IPS-15b (cell line): ENCODE measurements at regions not wholly inside any gene's neighbourhood (a gene's known extent, or its start where the extent isn't known, plus 50 kb on each side); places are given as distances from the start of the nearest gene placed in this dataset.

Source experiments
- H3K27me3 ChIP-seq: one replicate; pipeline ENCODE4 v1.6.1; 2013; ENCODE audit warnings: low read length; ENCODE audit not compliant: control insufficient read depth, insufficient read depth
- H3K36me3 ChIP-seq: one replicate; pipeline ENCODE4 v1.6.1; 2013; ENCODE audit warnings: low read length; ENCODE audit not compliant: control insufficient read depth, insufficient read depth
- H3K4me1 ChIP-seq: one replicate; pipeline ENCODE4 v1.6.1; 2013; ENCODE audit warnings: mild to moderate bottlenecking, low read length; ENCODE audit not compliant: control insufficient read depth, insufficient read depth
- H3K4me3 ChIP-seq: one replicate; pipeline ENCODE4 v1.5.1; 2013; ENCODE audit warnings: low read depth, low read length
- H3K9ac ChIP-seq: one replicate; pipeline ENCODE4 v1.6.1; 2013; ENCODE audit warnings: low read depth, mild to moderate bottlenecking, low read length
- H3K9me3 ChIP-seq: one replicate; pipeline ENCODE4 v1.6.1; 2013; ENCODE audit warnings: mild to moderate bottlenecking, low read length; ENCODE audit not compliant: control insufficient read depth, insufficient read depth

GRCh38 chr12:131550121-131550520 lies 160.8 kb upstream of the SFSWAP start:
- Histone ChIP-seq H3K9me3 (no peaks in the 10 kb centered on the region), H3K36me3 (no peaks in the 10 kb centered on the region), H3K4me3 (no peak overlapping the region), H3K27me3 (no peaks in the 10 kb centered on the region), H3K4me1 (peaks cover 7% of the 10 kb centered on the region), H3K9ac (no peak overlapping the region)

- no peak overlapping the region for H3K4me3 ChIP-seq
- H3K27me3 ChIP-seq = no peaks in the 10 kb centered on the region
- H3K4me1 ChIP-seq = peaks cover 7% of the 10 kb centered on the region
Observed at GRCh38 chr12:131551675-131552491, 159.0 kb upstream of the SFSWAP start.

GRCh38 chr12:131552492-131552863 lies 158.4 kb upstream of the SFSWAP start:
- H3K4me1 ChIP-seq = peaks cover 7% of the 10 kb centered on the region
- no peak overlapping the region for H3K9ac ChIP-seq
- no peaks in the 10 kb centered on the region for H3K36me3 ChIP-seq
- no peaks in the 10 kb centered on the region for H3K27me3 ChIP-seq
- H3K9me3 ChIP-seq = no peaks in the 10 kb centered on the region
- H3K4me3 ChIP-seq = no peak overlapping the region

More at GRCh38 chr12:131551675-131552491, 159.0 kb upstream of the SFSWAP start:
- no peaks in the 10 kb centered on the region for H3K36me3 ChIP-seq
- no peak overlapping the region for H3K9ac ChIP-seq
- no peaks in the 10 kb centered on the region for H3K9me3 ChIP-seq

- no peaks in the 10 kb centered on the region for H3K27me3 ChIP-seq
- no peak overlapping the region for H3K9ac ChIP-seq
Observed at GRCh38 chr12:131553096-131553777, 157.7 kb upstream of the SFSWAP start.

GRCh38 chr12:131555197-131555846 lies 155.6 kb upstream of the SFSWAP start:
- H3K27me3 ChIP-seq = no peaks in the 10 kb centered on the region

More at GRCh38 chr12:131553096-131553777, 157.7 kb upstream of the SFSWAP start:
- no peaks in the 10 kb centered on the region for H3K36me3 ChIP-seq
- no peak overlapping the region for H3K4me3 ChIP-seq
- peaks cover 7% of the 10 kb centered on the region for H3K4me1 ChIP-seq
- no peaks in the 10 kb centered on the region for H3K9me3 ChIP-seq

GRCh38 chr12:131555866-131556265 lies 155.0 kb upstream of the SFSWAP start:
- Histone ChIP-seq H3K4me3 (no peak overlapping the region), H3K27me3 (no peaks in the 10 kb centered on the region), H3K9me3 (no peaks in the 10 kb centered on the region), H3K4me1 (peaks cover 7% of the 10 kb centered on the region), H3K9ac (no peak overlapping the region), H3K36me3 (no peaks in the 10 kb centered on the region)

More at GRCh38 chr12:131555197-131555846, 155.6 kb upstream of the SFSWAP start:
- no peak overlapping the region for H3K9ac ChIP-seq
- H3K36me3 ChIP-seq = no peaks in the 10 kb centered on the region
- H3K4me3 ChIP-seq = no peak overlapping the region
- H3K4me1 ChIP-seq = peaks cover 7% of the 10 kb centered on the region
- no peaks in the 10 kb centered on the region for H3K9me3 ChIP-seq

GRCh38 chr12:131557078-131557709 lies 153.7 kb upstream of the SFSWAP start:
- Histone ChIP-seq H3K9ac (no peak overlapping the region), H3K4me3 (no peak overlapping the region), H3K9me3 (no peaks in the 10 kb centered on the region), H3K4me1 (peaks cover 7% of the 10 kb centered on the region), H3K27me3 (no peaks in the 10 kb centered on the region), H3K36me3 (no peaks in the 10 kb centered on the region)

- Histone ChIP-seq H3K27me3 (no peaks in the 10 kb centered on the region), H3K9ac (no peak overlapping the region)
Observed at GRCh38 chr12:131559517-131560516, 151.1 kb upstream of the SFSWAP start.

GRCh38 chr12:131561051-131561450 lies 149.8 kb upstream of the SFSWAP start:
- Histone ChIP-seq H3K4me3 (no peak overlapping the region), H3K9ac (no peak overlapping the region), H3K36me3 (no peaks in the 10 kb centered on the region), H3K9me3 (no peaks in the 10 kb centered on the region), H3K4me1 (no peaks in the 10 kb centered on the region), H3K27me3 (no peaks in the 10 kb centered on the region)

More at GRCh38 chr12:131559517-131560516, 151.1 kb upstream of the SFSWAP start:
- Histone ChIP-seq H3K36me3 (no peaks in the 10 kb centered on the region), H3K9me3 (no peaks in the 10 kb centered on the region), H3K4me1 (no peaks in the 10 kb centered on the region), H3K4me3 (no peak overlapping the region)

- no peak overlapping the region for H3K9ac ChIP-seq
- H3K27me3 ChIP-seq = no peaks in the 10 kb centered on the region
- H3K4me3 ChIP-seq = no peak overlapping the region
- no peaks in the 10 kb centered on the region for H3K4me1 ChIP-seq
- H3K36me3 ChIP-seq = no peaks in the 10 kb centered on the region
- no peaks in the 10 kb centered on the region for H3K9me3 ChIP-seq
Observed at GRCh38 chr12:131561891-131562684, 148.8 kb upstream of the SFSWAP start.
